GM21717 (cell line): ENCODE measurements at regions not wholly inside any gene's neighbourhood (a gene's known extent, or its start where the extent isn't known, plus 50 kb on each side); places are given as distances from the start of the nearest gene placed in this dataset.

Experiments
- ATAC-seq: cut with Tn5 transposase; IDR thresholded peaks from one replicate; pipeline ENCODE4 v1.9.1; 2021; ENCODE audit warnings: mild to moderate bottlenecking, moderate library complexity; ENCODE audit not compliant: unreplicated experiment

DNA sequence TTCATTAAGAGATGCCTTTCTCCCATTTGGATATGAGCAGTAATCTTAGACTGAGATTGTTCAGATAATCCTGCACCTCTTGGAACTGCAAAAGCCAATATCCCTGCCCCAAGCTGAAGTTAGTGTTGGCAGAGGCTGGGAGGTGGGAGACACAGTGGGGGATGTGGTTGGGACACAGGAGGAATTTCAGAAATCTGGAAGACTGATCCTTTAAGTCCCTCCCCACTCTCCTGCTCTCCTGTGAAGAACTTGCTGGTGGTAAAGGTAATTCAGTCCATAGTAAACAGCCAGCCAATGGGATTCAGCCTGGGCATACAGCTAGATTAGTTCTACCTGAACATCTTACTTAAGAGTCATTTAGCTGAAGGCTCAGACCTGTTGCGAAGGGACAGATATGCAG is 50.0 kb upstream of the TMEM178A start:
- ATAC-seq, result no peak
